SK-N-SH treated with all-trans-retinoic acid at 6 μM for 48 hours (cell line): ENCODE measurements at regions not wholly inside any gene's neighbourhood (a gene's known extent, or its start where the extent isn't known, plus 50 kb on each side); places are given as distances from the start of the nearest gene placed in this dataset.

Experiments
- ATAC-seq: fragments of 200-7000 bp; cut with Tn5 transposase; 3 replicates; pipeline ENCODE4 v1.9.1; 2020; ENCODE audit warnings: mild to moderate bottlenecking, moderate library complexity
- ARNTL ChIP-seq: fragments of 450-650 bp; formaldehyde crosslinking; IDR thresholded peaks from 2 replicates; pipeline ENCODE4 v1.5.0; 2020; ENCODE audit warnings: low read depth, mild to moderate bottlenecking, moderate library complexity, borderline replicate concordance
- BACH2 ChIP-seq: fragments of 250-450 bp; sonication (Bioruptor Pico); IDR thresholded peaks from 2 replicates; pipeline ENCODE4 v1.9.0; 2021; ENCODE audit warnings: mild to moderate bottlenecking, borderline replicate concordance
- CSDC2 ChIP-seq: fragments of 250-450 bp; sonication (Bioruptor Pico); IDR thresholded peaks from 2 replicates; pipeline ENCODE4 v1.5.0; 2020; ENCODE audit warnings: mild to moderate bottlenecking, moderate library complexity
- CSRNP3 ChIP-seq: fragments of 250-450 bp; sonication (Bioruptor Pico); IDR thresholded peaks from 2 replicates; pipeline ENCODE4 v1.5.1; 2021; ENCODE audit warnings: mild to moderate bottlenecking, moderate library complexity
- ESRRG ChIP-seq: fragments of 250-450 bp; sonication (Bioruptor Pico); IDR thresholded peaks from 2 replicates; pipeline ENCODE4 v1.6.1; 2021; ENCODE audit warnings: mild to moderate bottlenecking
- GLIS3 ChIP-seq: fragments of 250-450 bp; sonication (Bioruptor Pico); IDR thresholded peaks from 2 replicates; pipeline ENCODE4 v1.5.0; 2020; ENCODE audit warnings: mild to moderate bottlenecking, moderate library complexity
- ISL1 ChIP-seq: fragments of 250-450 bp; sonication (Bioruptor Pico); IDR thresholded peaks from 2 replicates; pipeline ENCODE4 v2.1.2; 2022; ENCODE audit warnings: mild to moderate bottlenecking, moderate library complexity
- OSR1 ChIP-seq: fragments of 250-450 bp; sonication (Bioruptor Pico); IDR thresholded peaks from 2 replicates; pipeline ENCODE4 v1.8.0; 2022; ENCODE audit warnings: moderate library complexity, mild to moderate bottlenecking, inconsistent platforms
- PATZ1 ChIP-seq: fragments of 250-450 bp; sonication (Bioruptor Pico); IDR thresholded peaks from 2 replicates; pipeline ENCODE4 v1.8.0; 2020; ENCODE audit warnings: mild to moderate bottlenecking, moderate library complexity, borderline replicate concordance
- POU6F1 ChIP-seq: fragments of 250-450 bp; sonication (Bioruptor Pico); IDR thresholded peaks from 2 replicates; pipeline ENCODE4 v1.8.0; 2021; ENCODE audit warnings: low read depth, mild to moderate bottlenecking, moderate library complexity, borderline replicate concordance
- PPARA ChIP-seq: fragments of 250-450 bp; sonication (Bioruptor Pico); IDR thresholded peaks from 2 replicates; pipeline ENCODE4 v1.5.0; 2020; ENCODE audit warnings: mild to moderate bottlenecking, borderline replicate concordance
- SNAI2 ChIP-seq: fragments of 250-450 bp; sonication (Bioruptor Pico); IDR thresholded peaks from 2 replicates; pipeline ENCODE4 v1.5.0; 2020; ENCODE audit warnings: mild to moderate bottlenecking, moderate library complexity
- TCF4 ChIP-seq: fragments of 250-450 bp; sonication (Bioruptor Pico); IDR thresholded peaks from 2 replicates; pipeline ENCODE4 v1.8.0; 2021; ENCODE audit warnings: mild to moderate bottlenecking, moderate library complexity, borderline replicate concordance
- TOX ChIP-seq: fragments of 250-450 bp; sonication (Bioruptor Pico); IDR thresholded peaks from 2 replicates; pipeline ENCODE4 v1.8.0; 2021; ENCODE audit warnings: mild to moderate bottlenecking, moderate library complexity, borderline replicate concordance
- ZFP3 ChIP-seq: fragments of 250-450 bp; sonication (Bioruptor Pico); IDR thresholded peaks from 2 replicates; pipeline ENCODE4 v1.5.0; 2020; ENCODE audit warnings: mild to moderate bottlenecking, moderate library complexity
- ZFP30 ChIP-seq: fragments of 450-650 bp; formaldehyde crosslinking; IDR thresholded peaks from 2 replicates; pipeline ENCODE4 v1.5.0; 2022; ENCODE audit warnings: mild to moderate bottlenecking, moderate library complexity
- ZNF565 ChIP-seq: fragments of 450-650 bp; formaldehyde crosslinking; conservative IDR thresholded peaks from 2 replicates; pipeline ENCODE4 v1.5.0; 2020; ENCODE audit warnings: low read depth, mild to moderate bottlenecking, moderate library complexity
- ZNF70 ChIP-seq: fragments of 450-650 bp; formaldehyde crosslinking; IDR thresholded peaks from 2 replicates; pipeline ENCODE4 v1.5.0; 2020; ENCODE audit warnings: mild to moderate bottlenecking, moderate library complexity
- ZNF8 ChIP-seq: fragments of 450-650 bp; formaldehyde crosslinking; IDR thresholded peaks from 2 replicates; pipeline ENCODE4 v1.5.0; 2020; ENCODE audit warnings: mild to moderate bottlenecking, moderate library complexity
- TF ChIP-seq, protein P1 (sequence below): fragments of 250-450 bp; sonication (Bioruptor Pico); IDR thresholded peaks from 2 replicates; pipeline ENCODE4 v1.5.0; 2020; ENCODE audit warnings: mild to moderate bottlenecking, moderate library complexity
- TF ChIP-seq, protein P2 (sequence below): fragments of 250-450 bp; sonication (Bioruptor Pico); IDR thresholded peaks from 2 replicates; pipeline ENCODE4 v1.5.1; 2020; ENCODE audit warnings: low read depth, mild to moderate bottlenecking, moderate library complexity

GRCh38 chr9:29637471-29638237 lies 2064.4 kb upstream of the C9orf72 start:
- TF ChIP-seq ARNTL (CRISPR knock-in tag) (no peak), ISL1 (CRISPR knock-in tag) (peak; percentile 51)
- ATAC-seq: peak; percentile 69; the same call in 2 of the 3 replicates

DNA sequence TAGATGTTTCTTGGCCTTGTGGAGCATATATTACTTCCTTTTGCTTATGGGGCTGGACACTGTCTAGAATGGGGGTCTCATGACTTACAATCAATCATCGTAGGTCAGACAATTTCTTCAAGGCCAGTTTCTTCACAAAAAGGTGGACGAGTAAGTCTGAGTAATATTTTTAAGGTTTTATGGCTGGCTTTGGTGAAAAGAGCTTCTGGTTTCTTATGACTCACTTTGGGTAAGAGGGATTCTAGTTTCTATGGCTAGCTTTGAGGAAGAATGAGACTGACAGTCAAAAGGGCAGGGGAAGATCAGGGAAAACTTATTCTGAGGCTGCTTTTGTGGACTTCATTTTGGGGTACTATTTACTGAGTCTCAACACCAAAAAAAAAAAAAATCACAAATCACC lies 2067.2 kb upstream of the C9orf72 start:
- TF ChIP-seq ESRRG (CRISPR knock-in tag) (no peak), CSDC2 (CRISPR knock-in tag) (no peak), PPARA (CRISPR knock-in tag) (no peak), PATZ1 (CRISPR knock-in tag) (no peak), SNAI2 (CRISPR knock-in tag) (no peak), ZNF70 (CRISPR knock-in tag) (no peak), ZNF565 (CRISPR knock-in tag) (no peak), GLIS3 (CRISPR knock-in tag) (no peak), POU6F1 (CRISPR knock-in tag) (no peak)
- ATAC-seq: no peak

GRCh38 chr9:29644514-29644913 lies 2071.2 kb upstream of the C9orf72 start:
- TF ChIP-seq ZFP3 (CRISPR knock-in tag): no peak
- TF ChIP-seq ZFP30 (CRISPR knock-in tag): no peak
- TF ChIP-seq ZNF565 (CRISPR knock-in tag): no peak
- no peak for TF ChIP-seq PPARA (CRISPR knock-in tag)
- TF ChIP-seq ZNF70 (CRISPR knock-in tag): no peak
- TF ChIP-seq BACH2 (CRISPR knock-in tag): no peak
- no peak for TF ChIP-seq CSDC2 (CRISPR knock-in tag)
- no peak for TF ChIP-seq ESRRG (CRISPR knock-in tag)
- TF ChIP-seq, protein P1, sequence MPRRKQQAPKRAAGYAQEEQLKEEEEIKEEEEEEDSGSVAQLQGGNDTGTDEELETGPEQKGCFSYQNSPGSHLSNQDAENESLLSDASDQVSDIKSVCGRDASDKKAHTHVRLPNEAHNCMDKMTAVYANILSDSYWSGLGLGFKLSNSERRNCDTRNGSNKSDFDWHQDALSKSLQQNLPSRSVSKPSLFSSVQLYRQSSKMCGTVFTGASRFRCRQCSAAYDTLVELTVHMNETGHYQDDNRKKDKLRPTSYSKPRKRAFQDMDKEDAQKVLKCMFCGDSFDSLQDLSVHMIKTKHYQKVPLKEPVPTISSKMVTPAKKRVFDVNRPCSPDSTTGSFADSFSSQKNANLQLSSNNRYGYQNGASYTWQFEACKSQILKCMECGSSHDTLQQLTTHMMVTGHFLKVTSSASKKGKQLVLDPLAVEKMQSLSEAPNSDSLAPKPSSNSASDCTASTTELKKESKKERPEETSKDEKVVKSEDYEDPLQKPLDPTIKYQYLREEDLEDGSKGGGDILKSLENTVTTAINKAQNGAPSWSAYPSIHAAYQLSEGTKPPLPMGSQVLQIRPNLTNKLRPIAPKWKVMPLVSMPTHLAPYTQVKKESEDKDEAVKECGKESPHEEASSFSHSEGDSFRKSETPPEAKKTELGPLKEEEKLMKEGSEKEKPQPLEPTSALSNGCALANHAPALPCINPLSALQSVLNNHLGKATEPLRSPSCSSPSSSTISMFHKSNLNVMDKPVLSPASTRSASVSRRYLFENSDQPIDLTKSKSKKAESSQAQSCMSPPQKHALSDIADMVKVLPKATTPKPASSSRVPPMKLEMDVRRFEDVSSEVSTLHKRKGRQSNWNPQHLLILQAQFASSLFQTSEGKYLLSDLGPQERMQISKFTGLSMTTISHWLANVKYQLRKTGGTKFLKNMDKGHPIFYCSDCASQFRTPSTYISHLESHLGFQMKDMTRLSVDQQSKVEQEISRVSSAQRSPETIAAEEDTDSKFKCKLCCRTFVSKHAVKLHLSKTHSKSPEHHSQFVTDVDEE (CRISPR knock-in tag): no peak
- no peak for TF ChIP-seq POU6F1 (CRISPR knock-in tag)
- TF ChIP-seq, all 23 proteins: peak for 0
- ATAC-seq: no peak

GRCh38 chr9:29647451-29647850 lies 2074.2 kb upstream of the C9orf72 start:
- ATAC-seq: no peak
- TF ChIP-seq TCF4 (CRISPR knock-in tag): no peak
- no peak for TF ChIP-seq ISL1 (CRISPR knock-in tag)
- no peak for TF ChIP-seq ARNTL (CRISPR knock-in tag)
- no peak for TF ChIP-seq GLIS3 (CRISPR knock-in tag)
- TF ChIP-seq PPARA (CRISPR knock-in tag): no peak
- TF ChIP-seq POU6F1 (CRISPR knock-in tag): no peak
- TF ChIP-seq, protein P2, sequence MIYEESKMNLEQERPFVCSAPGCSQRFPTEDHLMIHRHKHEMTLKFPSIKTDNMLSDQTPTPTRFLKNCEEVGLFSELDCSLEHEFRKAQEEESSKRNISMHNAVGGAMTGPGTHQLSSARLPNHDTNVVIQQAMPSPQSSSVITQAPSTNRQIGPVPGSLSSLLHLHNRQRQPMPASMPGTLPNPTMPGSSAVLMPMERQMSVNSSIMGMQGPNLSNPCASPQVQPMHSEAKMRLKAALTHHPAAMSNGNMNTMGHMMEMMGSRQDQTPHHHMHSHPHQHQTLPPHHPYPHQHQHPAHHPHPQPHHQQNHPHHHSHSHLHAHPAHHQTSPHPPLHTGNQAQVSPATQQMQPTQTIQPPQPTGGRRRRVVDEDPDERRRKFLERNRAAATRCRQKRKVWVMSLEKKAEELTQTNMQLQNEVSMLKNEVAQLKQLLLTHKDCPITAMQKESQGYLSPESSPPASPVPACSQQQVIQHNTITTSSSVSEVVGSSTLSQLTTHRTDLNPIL (CRISPR knock-in tag): no peak
- no peak for TF ChIP-seq CSRNP3 (CRISPR knock-in tag)
- no peak for TF ChIP-seq SNAI2 (CRISPR knock-in tag)
- no peak for TF ChIP-seq ZNF8 (CRISPR knock-in tag)
- no peak for TF ChIP-seq ZFP30 (CRISPR knock-in tag)
- TF ChIP-seq OSR1 (CRISPR knock-in tag): no peak
- no peak for TF ChIP-seq ESRRG (CRISPR knock-in tag)
- TF ChIP-seq TOX (CRISPR knock-in tag): no peak
